Effector memory CD8-positive, alpha-beta T cell (primary cell): ENCODE measurements at regions not wholly inside any gene's neighbourhood (a gene's known extent, or its start where the extent isn't known, plus 50 kb on each side); places are given as distances from the start of the nearest gene placed in this dataset.
"Not testable (repeated sequence)": the region's sequence is repeated elsewhere in the genome, so short reads cannot be mapped to it uniquely, and the experiment has no call there.

Experiments used
- ATAC-seq: fragments of 150-1000 bp; cut with Tn5 transposase; replicated peaks from 2 replicates; pipeline ENCODE4 v1.10.0; 2021; ENCODE audit warnings: mild to moderate bottlenecking, moderate library complexity
- DNase-seq, 3 experiments: peaks; one replicate each; pipeline ENCODE4 v3.0.0; 2021
- H3K27ac Mint-ChIP-seq, 2 donors: one replicate each; pipeline ENCODE4 v1.8.0; 2022; ENCODE audit warnings: mild to moderate bottlenecking in 2 of 2, mixed read lengths in 2 of 2, moderate library complexity in 2 of 2
- H3K27me3 Mint-ChIP-seq, 2 donors: one replicate each; pipeline ENCODE4 v1.8.0; 2022; ENCODE audit warnings: mixed read lengths in 2 of 2
- H3K36me3 Mint-ChIP-seq: one replicate; pipeline ENCODE4 v1.8.0; 2022; ENCODE audit warnings: mild to moderate bottlenecking, moderate library complexity, mixed read lengths; ENCODE audit not compliant: insufficient read depth
- H3K4me1 Mint-ChIP-seq, 2 donors: one replicate each; pipeline ENCODE4 v1.8.0; 2022; ENCODE audit warnings: low read depth in 2 of 2, mixed read lengths in 2 of 2
- H3K4me3 Mint-ChIP-seq, 2 donors: one replicate each; pipeline ENCODE4 v1.8.0; 2022; ENCODE audit warnings: mild to moderate bottlenecking in 2 of 2, mixed read lengths in 2 of 2, moderate library complexity in 2 of 2
- H3K9me3 Mint-ChIP-seq, 2 donors: one replicate each; pipeline ENCODE4 v1.8.0; 2022; ENCODE audit warnings: mixed read lengths in 2 of 2

GRCh38 chrX:64853424-64853823 is 122.8 kb downstream of the ZC4H2 start:
- Mint-ChIP-seq H3K27me3 (no peaks in the 10 kb centered on the region), H3K4me3 (peak overlapping the region in 1 of 2 donors; percentile 27), H3K4me1 (peaks cover 8 to 15% of the 10 kb centered on the region in 2 donors), H3K27ac (no peak overlapping the region), H3K36me3 (no peaks in the 10 kb centered on the region), H3K9me3 (peaks cover 4 to 7% of the 10 kb centered on the region in 2 donors)
- DNase-seq (no peak), ATAC-seq (no peak)

- ATAC-seq: no peak
- H3K36me3 Mint-ChIP-seq: no peaks in the 10 kb centered on the region
These were observed 125.7 kb downstream of the ZC4H2 start for GRCh38 chrX:64850371-64851082.

GRCh38 chrX:64843224-64843623 is 133.0 kb downstream of the ZC4H2 start:
- Mint-ChIP-seq H3K27me3 (no peaks in the 10 kb centered on the region), H3K4me1 (peaks cover 9 to 28% of the 10 kb centered on the region in 2 donors), H3K9me3 (peaks cover 8 to 9% of the 10 kb centered on the region in 2 donors), H3K27ac (peak overlapping the region; percentile 65 to 71), H3K36me3 (no peaks in the 10 kb centered on the region), H3K4me3 (peak overlapping the region; percentile 35 to 50)
- no peak for DNase-seq
- no peak for ATAC-seq

More at GRCh38 chrX:64850371-64851082, 125.7 kb downstream of the ZC4H2 start:
- no peaks in the 10 kb centered on the region for H3K27me3 Mint-ChIP-seq
- peaks cover 8 to 15% of the 10 kb centered on the region in 2 donors for H3K4me1 Mint-ChIP-seq
- H3K4me3 Mint-ChIP-seq: peak overlapping the region; percentile 35 to 64
- peaks cover 4 to 7% of the 10 kb centered on the region in 2 donors for H3K9me3 Mint-ChIP-seq
- DNase-seq: no peak
- H3K27ac Mint-ChIP-seq: peak overlapping the region in 1 of 2 donors; percentile 35

DNA sequence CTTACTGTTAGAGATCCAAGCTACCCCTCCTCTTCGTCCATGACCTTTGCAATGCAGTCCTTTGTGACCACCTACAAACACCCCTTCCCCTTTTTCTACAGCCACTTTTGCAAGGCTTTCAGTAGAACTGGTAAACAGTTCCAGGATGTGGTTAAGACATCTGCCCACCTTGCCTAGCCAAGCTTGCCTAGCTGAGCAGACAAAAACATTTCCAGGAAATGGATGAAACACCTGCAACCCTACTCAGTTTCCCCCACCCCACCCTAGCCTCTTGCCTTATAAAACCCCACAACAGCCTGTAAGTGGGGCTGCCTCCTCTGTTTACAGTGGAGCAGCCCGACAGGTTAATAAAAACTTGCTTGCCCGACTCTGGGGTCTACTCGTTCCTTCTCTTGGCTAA is 133.8 kb downstream of the ZC4H2 start:
- no peak for ATAC-seq
- Mint-ChIP-seq H3K4me3 (peak overlapping the region; percentile 35 to 50), H3K4me1 (peaks cover 9 to 28% of the 10 kb centered on the region in 2 donors), H3K27ac (no peak overlapping the region), H3K27me3 (no peaks in the 10 kb centered on the region), H3K9me3 (peaks cover 8 to 9% of the 10 kb centered on the region in 2 donors), H3K36me3 (no peaks in the 10 kb centered on the region)
- DNase-seq: no peak

- no peaks in the 10 kb centered on the region for H3K27me3 Mint-ChIP-seq
- H3K9me3 Mint-ChIP-seq: peaks cover 1 to 7% of the 10 kb centered on the region in 2 donors
- H3K36me3 Mint-ChIP-seq: no peaks in the 10 kb centered on the region
- no peak for DNase-seq
- H3K4me1 Mint-ChIP-seq: no peaks in the 10 kb centered on the region
- no peak for ATAC-seq
- no peak overlapping the region for H3K4me3 Mint-ChIP-seq
- no peak overlapping the region for H3K27ac Mint-ChIP-seq
These were observed 170.6 kb downstream of the ZC4H2 start for GRCh38 chrX:64805683-64806082.

GRCh38 chrX:64792598-64793337 is 183.5 kb downstream of the ZC4H2 start:
- Mint-ChIP-seq H3K27me3 (no peaks in the 10 kb centered on the region), H3K9me3 (peaks cover 0 to 5% of the 10 kb centered on the region in 2 donors), H3K36me3 (no peaks in the 10 kb centered on the region), H3K4me1 (no peaks in the 10 kb centered on the region), H3K4me3 (no peak overlapping the region), H3K27ac (no peak overlapping the region)
- ATAC-seq (no peak), DNase-seq (no peak)

GRCh38 chrX:64782923-64783322 is 193.3 kb downstream of the ZC4H2 start:
- Mint-ChIP-seq H3K27me3 (no peaks in the 10 kb centered on the region), H3K9me3 (peaks cover 1 to 9% of the 10 kb centered on the region in 2 donors), H3K36me3 (no peaks in the 10 kb centered on the region), H3K4me3 (no peak overlapping the region), H3K4me1 (no peaks in the 10 kb centered on the region), H3K27ac (no peak overlapping the region)
- ATAC-seq (no peak), DNase-seq (no peak)

DNA sequence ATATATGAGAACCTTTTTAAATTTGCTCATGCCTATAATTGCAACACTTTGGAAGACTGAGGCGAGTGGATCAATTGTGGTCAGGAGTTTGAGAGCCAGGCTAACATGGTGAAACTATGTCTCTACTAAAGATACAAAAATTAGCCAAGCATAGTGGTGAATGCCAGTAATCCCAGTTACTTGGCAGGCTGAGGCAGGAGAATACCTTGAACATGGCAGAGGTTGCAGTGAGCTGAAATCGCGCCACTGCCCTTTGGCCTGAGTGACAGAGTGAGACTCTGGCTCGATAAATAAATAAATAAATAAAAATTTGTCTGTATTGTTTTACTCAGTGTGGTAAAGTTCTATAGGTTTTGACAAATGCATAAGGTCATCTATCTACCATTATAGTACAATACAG is 218.2 kb downstream of the ZC4H2 start:
- peaks cover 3 to 14% of the 10 kb centered on the region in 2 donors for H3K9me3 Mint-ChIP-seq
- no peaks in the 10 kb centered on the region for H3K27me3 Mint-ChIP-seq
- DNase-seq (no peak), ATAC-seq (no peak)
- no peak overlapping the region for H3K4me3 Mint-ChIP-seq
- H3K4me1 Mint-ChIP-seq: peaks cover 0 to 2% of the 10 kb centered on the region in 2 donors
- no peak overlapping the region for H3K27ac Mint-ChIP-seq
- H3K36me3 Mint-ChIP-seq: no peaks in the 10 kb centered on the region

DNA sequence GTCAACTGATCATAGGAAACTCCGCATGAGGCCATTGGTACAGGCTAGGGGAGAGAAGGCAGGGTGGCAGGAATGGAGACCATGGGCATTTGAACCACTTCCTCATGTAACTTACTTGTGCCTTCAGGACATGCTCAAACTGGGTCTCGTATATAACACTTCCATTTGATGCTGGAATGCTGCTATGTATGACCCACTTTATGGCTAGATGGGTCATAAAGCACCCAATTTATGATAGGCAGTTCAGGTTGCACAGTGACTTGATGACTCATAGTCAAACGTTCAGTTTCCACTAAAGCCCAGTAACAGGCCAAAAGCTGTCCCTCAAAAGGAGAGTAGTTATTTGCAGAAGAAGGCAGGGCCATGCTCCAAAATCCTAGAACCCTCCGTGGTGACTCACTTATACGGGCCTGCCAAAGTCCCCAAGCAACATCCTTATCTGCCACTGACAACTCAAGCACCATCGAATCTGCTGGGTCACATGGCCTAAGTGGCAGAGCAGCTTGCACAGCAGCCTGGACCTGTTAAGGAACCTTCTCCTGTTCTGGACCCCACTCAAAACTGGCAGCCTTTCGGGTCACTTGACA is 236.4 kb downstream of the ZC4H2 start:
- Mint-ChIP-seq H3K36me3 (no peaks in the 10 kb centered on the region), H3K4me1 (no peaks in the 10 kb centered on the region)
- no peak for ATAC-seq

GRCh38 chrX:64698317-64698716 is 277.9 kb downstream of the ZC4H2 start:
- Mint-ChIP-seq H3K4me1 (no peaks in the 10 kb centered on the region), H3K27ac (no peak overlapping the region), H3K36me3 (no peaks in the 10 kb centered on the region), H3K27me3 (no peaks in the 10 kb centered on the region), H3K4me3 (no peak overlapping the region), H3K9me3 (peaks cover 0 to 2% of the 10 kb centered on the region in 2 donors)
- no peak for ATAC-seq
- no peak for DNase-seq

More for the DNA sequence above, 236.4 kb downstream of the ZC4H2 start:
- Mint-ChIP-seq H3K9me3 (no peaks in the 10 kb centered on the region), H3K27me3 (no peaks in the 10 kb centered on the region), H3K27ac (no peak overlapping the region), H3K4me3 (no peak overlapping the region)
- DNase-seq: no peak

- not testable (repeated sequence) for DNase-seq, H3K4me3 Mint-ChIP-seq, H3K9me3 Mint-ChIP-seq, H3K27ac Mint-ChIP-seq, ATAC-seq, H3K4me1 Mint-ChIP-seq, H3K27me3 Mint-ChIP-seq, H3K36me3 Mint-ChIP-seq
These were observed 280.9 kb downstream of the ZC4H2 start for GRCh38 chrX:64695372-64695771.

- Mint-ChIP-seq H3K9me3 (peaks cover 4 to 7% of the 10 kb centered on the region in 2 donors), H3K4me3 (no peak overlapping the region), H3K27me3 (no peaks in the 10 kb centered on the region), H3K4me1 (no peaks in the 10 kb centered on the region), H3K27ac (no peak overlapping the region), H3K36me3 (no peaks in the 10 kb centered on the region)
- DNase-seq (no peak), ATAC-seq (no peak)
These were observed 267.6 kb upstream of the MTMR8 start for GRCh38 chrX:64662876-64663275.

DNA sequence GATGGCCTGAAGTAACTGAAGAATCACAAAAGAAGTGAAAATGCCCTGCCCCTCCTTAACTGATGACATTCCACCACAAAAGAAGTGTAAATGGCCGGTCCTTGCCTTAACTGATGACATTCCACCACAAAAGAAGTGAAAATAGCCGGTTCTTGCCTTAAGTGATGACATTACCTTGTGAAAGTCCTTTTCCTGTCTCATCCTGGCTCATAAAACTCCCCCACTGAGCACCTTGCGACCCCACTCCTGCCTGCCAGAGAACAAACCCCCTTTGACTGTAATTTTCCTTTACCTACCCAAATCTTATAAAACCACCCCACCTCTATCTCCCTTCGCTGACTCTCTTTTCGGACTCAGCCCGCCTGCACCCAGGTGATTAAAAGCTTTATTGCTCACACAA is 262.0 kb upstream of the MTMR8 start:
- peaks cover 8 to 10% of the 10 kb centered on the region in 2 donors for H3K9me3 Mint-ChIP-seq
- H3K36me3 Mint-ChIP-seq, H3K27me3 Mint-ChIP-seq, H3K4me3 Mint-ChIP-seq, DNase-seq, ATAC-seq, H3K4me1 Mint-ChIP-seq, H3K27ac Mint-ChIP-seq: not testable (repeated sequence)
